ENCODE measurements at regions not wholly inside any gene's neighbourhood (a gene's known extent, or its start where the extent isn't known, plus 50 kb on each side); places are given as distances from the start of the nearest gene placed in this dataset.

DNA sequence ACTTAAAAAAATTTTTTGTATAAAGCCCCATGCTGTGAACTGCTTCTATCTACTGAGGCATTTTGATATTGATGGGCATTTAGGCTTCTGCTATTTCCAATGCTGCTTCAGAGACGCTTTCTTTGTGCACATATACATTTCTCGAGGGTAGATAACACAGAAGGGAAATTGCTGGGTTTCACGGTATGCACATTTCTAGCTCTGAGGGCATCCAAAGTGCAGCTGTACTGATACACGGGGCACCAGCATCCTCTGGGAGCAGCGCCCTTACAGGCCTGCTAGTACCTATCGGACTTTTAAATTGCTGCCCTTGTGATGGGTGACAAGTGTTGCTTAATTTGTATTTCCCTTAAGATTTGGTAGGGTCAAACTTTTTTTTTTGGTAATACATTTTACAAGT is 88.6 kb downstream of the KCTD15 start:
- TF ChIP-seq, protein P1, sequence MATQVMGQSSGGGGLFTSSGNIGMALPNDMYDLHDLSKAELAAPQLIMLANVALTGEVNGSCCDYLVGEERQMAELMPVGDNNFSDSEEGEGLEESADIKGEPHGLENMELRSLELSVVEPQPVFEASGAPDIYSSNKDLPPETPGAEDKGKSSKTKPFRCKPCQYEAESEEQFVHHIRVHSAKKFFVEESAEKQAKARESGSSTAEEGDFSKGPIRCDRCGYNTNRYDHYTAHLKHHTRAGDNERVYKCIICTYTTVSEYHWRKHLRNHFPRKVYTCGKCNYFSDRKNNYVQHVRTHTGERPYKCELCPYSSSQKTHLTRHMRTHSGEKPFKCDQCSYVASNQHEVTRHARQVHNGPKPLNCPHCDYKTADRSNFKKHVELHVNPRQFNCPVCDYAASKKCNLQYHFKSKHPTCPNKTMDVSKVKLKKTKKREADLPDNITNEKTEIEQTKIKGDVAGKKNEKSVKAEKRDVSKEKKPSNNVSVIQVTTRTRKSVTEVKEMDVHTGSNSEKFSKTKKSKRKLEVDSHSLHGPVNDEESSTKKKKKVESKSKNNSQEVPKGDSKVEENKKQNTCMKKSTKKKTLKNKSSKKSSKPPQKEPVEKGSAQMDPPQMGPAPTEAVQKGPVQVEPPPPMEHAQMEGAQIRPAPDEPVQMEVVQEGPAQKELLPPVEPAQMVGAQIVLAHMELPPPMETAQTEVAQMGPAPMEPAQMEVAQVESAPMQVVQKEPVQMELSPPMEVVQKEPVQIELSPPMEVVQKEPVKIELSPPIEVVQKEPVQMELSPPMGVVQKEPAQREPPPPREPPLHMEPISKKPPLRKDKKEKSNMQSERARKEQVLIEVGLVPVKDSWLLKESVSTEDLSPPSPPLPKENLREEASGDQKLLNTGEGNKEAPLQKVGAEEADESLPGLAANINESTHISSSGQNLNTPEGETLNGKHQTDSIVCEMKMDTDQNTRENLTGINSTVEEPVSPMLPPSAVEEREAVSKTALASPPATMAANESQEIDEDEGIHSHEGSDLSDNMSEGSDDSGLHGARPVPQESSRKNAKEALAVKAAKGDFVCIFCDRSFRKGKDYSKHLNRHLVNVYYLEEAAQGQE (IDR thresholded peaks at IDR 0.05), result no peak
- TF ChIP-seq, protein P2, sequence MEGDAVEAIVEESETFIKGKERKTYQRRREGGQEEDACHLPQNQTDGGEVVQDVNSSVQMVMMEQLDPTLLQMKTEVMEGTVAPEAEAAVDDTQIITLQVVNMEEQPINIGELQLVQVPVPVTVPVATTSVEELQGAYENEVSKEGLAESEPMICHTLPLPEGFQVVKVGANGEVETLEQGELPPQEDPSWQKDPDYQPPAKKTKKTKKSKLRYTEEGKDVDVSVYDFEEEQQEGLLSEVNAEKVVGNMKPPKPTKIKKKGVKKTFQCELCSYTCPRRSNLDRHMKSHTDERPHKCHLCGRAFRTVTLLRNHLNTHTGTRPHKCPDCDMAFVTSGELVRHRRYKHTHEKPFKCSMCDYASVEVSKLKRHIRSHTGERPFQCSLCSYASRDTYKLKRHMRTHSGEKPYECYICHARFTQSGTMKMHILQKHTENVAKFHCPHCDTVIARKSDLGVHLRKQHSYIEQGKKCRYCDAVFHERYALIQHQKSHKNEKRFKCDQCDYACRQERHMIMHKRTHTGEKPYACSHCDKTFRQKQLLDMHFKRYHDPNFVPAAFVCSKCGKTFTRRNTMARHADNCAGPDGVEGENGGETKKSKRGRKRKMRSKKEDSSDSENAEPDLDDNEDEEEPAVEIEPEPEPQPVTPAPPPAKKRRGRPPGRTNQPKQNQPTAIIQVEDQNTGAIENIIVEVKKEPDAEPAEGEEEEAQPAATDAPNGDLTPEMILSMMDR (IDR thresholded peaks at IDR 0.05; ENCODE audit: low read depth, low read length, missing input control), result no peak

Measured in liver (tissue), 2 donors.